NT2/D1 (cell line): ENCODE measurements at regions not wholly inside any gene's neighbourhood (a gene's known extent, or its start where the extent isn't known, plus 50 kb on each side); places are given as distances from the start of the nearest gene placed in this dataset.
"Not testable (repeated sequence)": the region's sequence is repeated elsewhere in the genome, so short reads cannot be mapped to it uniquely, and the experiment has no call there.

Experiments used
- DNase-seq: peaks from one replicate; pipeline ENCODE4 v3.0.0-alpha.2; 2011; ENCODE audit warnings: low read depth, low spot score
- H3K27me3 ChIP-seq: 2 replicates; pipeline ENCODE4 v1.6.0; 2011; ENCODE audit warnings: mild to moderate bottlenecking; ENCODE audit not compliant: insufficient read length, insufficient read depth
- H3K36me3 ChIP-seq: 2 replicates; pipeline ENCODE4 v1.6.1; 2011; ENCODE audit warnings: mild to moderate bottlenecking, low read length, mixed read lengths; ENCODE audit not compliant: insufficient read depth, insufficient read length
- H3K4me1 ChIP-seq: 2 replicates; pipeline ENCODE4 v1.5.1; 2011; ENCODE audit not compliant: insufficient read depth, insufficient read length
- H3K4me3 ChIP-seq: 2 replicates; pipeline ENCODE4 v1.5.1; 2011; ENCODE audit warnings: low read depth; ENCODE audit not compliant: insufficient read length
- H3K9ac ChIP-seq: 2 replicates; pipeline ENCODE4 v1.6.0; 2011; ENCODE audit warnings: low read depth; ENCODE audit not compliant: insufficient read length
- H3K9me3 ChIP-seq: 2 replicates; pipeline ENCODE4 v1.5.1; 2011; ENCODE audit warnings: mild to moderate bottlenecking, low read length; ENCODE audit not compliant: insufficient read depth
- SUZ12 ChIP-seq: IDR thresholded peaks from 2 replicates; pipeline ENCODE4 v1.6.1; 2011; ENCODE audit not compliant: insufficient read length, insufficient read depth; ENCODE audit errors: extremely low read depth
- YY1 ChIP-seq: IDR thresholded peaks from 2 replicates; pipeline ENCODE4 v1.6.1; 2011; ENCODE audit not compliant: insufficient read length, insufficient read depth
- ZNF274 ChIP-seq: IDR thresholded peaks from 2 replicates; pipeline ENCODE4 v1.6.1; 2011; ENCODE audit warnings: mild to moderate bottlenecking, low read depth, low read length

- H3K4me3 ChIP-seq, result no peak overlapping the region
- H3K36me3 ChIP-seq, result no peaks in the 10 kb centered on the region
- no peak overlapping the region for H3K9ac ChIP-seq
- H3K9me3 ChIP-seq, result no peaks in the 10 kb centered on the region
- DNase-seq, result no peak
- H3K4me1 ChIP-seq, result no peaks in the 10 kb centered on the region
- TF ChIP-seq SUZ12, result no peak
- no peak for TF ChIP-seq ZNF274
- H3K27me3 ChIP-seq, result no peaks in the 10 kb centered on the region
These were observed 80.8 kb upstream of the SNTG2 start for GRCh38 chr2:869894-870293.

- H3K9me3 ChIP-seq, result no peaks in the 10 kb centered on the region
- TF ChIP-seq SUZ12, result no peak
- TF ChIP-seq YY1, result no peak
- no peak for TF ChIP-seq ZNF274
- H3K27me3 ChIP-seq, result no peaks in the 10 kb centered on the region
- no peaks in the 10 kb centered on the region for H3K4me1 ChIP-seq
- H3K36me3 ChIP-seq, result no peaks in the 10 kb centered on the region
- no peak overlapping the region for H3K9ac ChIP-seq
- no peak overlapping the region for H3K4me3 ChIP-seq
- no peak for DNase-seq
These were observed 81.2 kb upstream of the SNTG2 start for GRCh38 chr2:869357-869871.

- H3K4me3 ChIP-seq, H3K4me1 ChIP-seq: not testable (repeated sequence)
These were observed 81.8 kb upstream of the SNTG2 start for GRCh38 chr2:868857-869256.

GRCh38 chr2:867296-867695 lies 83.4 kb upstream of the SNTG2 start:
- H3K36me3 ChIP-seq, result no peaks in the 10 kb centered on the region

More at GRCh38 chr2:868857-869256, 81.8 kb upstream of the SNTG2 start:
- not testable (repeated sequence) for H3K9ac ChIP-seq, H3K27me3 ChIP-seq, DNase-seq, H3K9me3 ChIP-seq, H3K36me3 ChIP-seq

GRCh38 chr2:866887-867286 lies 83.8 kb upstream of the SNTG2 start:
- no peaks in the 10 kb centered on the region for H3K36me3 ChIP-seq
- H3K27me3 ChIP-seq, result no peaks in the 10 kb centered on the region
- no peak overlapping the region for H3K9ac ChIP-seq
- TF ChIP-seq ZNF274 (no peak), YY1 (no peak), SUZ12 (no peak)
- no peak overlapping the region for H3K4me3 ChIP-seq
- H3K4me1 ChIP-seq, result no peaks in the 10 kb centered on the region
- no peaks in the 10 kb centered on the region for H3K9me3 ChIP-seq
- peak; percentile 22 for DNase-seq

More at GRCh38 chr2:867296-867695, 83.4 kb upstream of the SNTG2 start:
- Histone ChIP-seq H3K27me3 (no peaks in the 10 kb centered on the region), H3K9ac (no peak overlapping the region), H3K4me1 (no peaks in the 10 kb centered on the region), H3K9me3 (no peaks in the 10 kb centered on the region), H3K4me3 (no peak overlapping the region)
- no peak for DNase-seq
- TF ChIP-seq YY1, result no peak
- TF ChIP-seq SUZ12, result no peak
- TF ChIP-seq ZNF274, result no peak

GRCh38 chr2:866009-866680 lies 84.5 kb upstream of the SNTG2 start:
- H3K4me3 ChIP-seq, result no peak overlapping the region
- no peaks in the 10 kb centered on the region for H3K27me3 ChIP-seq
- DNase-seq, result peak; percentile 22
- no peak overlapping the region for H3K9ac ChIP-seq
- no peaks in the 10 kb centered on the region for H3K4me1 ChIP-seq
- H3K9me3 ChIP-seq, result no peaks in the 10 kb centered on the region
- no peaks in the 10 kb centered on the region for H3K36me3 ChIP-seq
- no peak for TF ChIP-seq YY1
- no peak for TF ChIP-seq SUZ12
- TF ChIP-seq ZNF274, result no peak

GRCh38 chr2:864501-865106 lies 86.0 kb upstream of the SNTG2 start:
- no peak for DNase-seq
- Histone ChIP-seq H3K9ac (no peak overlapping the region), H3K27me3 (no peaks in the 10 kb centered on the region), H3K9me3 (no peaks in the 10 kb centered on the region), H3K4me3 (no peak overlapping the region), H3K4me1 (no peaks in the 10 kb centered on the region), H3K36me3 (no peaks in the 10 kb centered on the region)
- no peak for TF ChIP-seq ZNF274
- TF ChIP-seq SUZ12, result no peak
- TF ChIP-seq YY1, result no peak
